Transverse colon (tissue), 4 donors: ENCODE measurements at regions not wholly inside any gene's neighbourhood (a gene's known extent, or its start where the extent isn't known, plus 50 kb on each side); places are given as distances from the start of the nearest gene placed in this dataset.

Experiments used
- DNase-seq: peaks from one replicate; pipeline ENCODE4 v3.0.0-alpha.2; 2019
- H3K27ac ChIP-seq, 4 donors: fragments of 200-600 bp; sonication (generic); 2 replicates each; pipeline ENCODE4 v1.5.1; 2016 to 2018; ENCODE audit warnings: inconsistent platforms in 4 of 4
- H3K27me3 ChIP-seq: fragments of 200-600 bp; sonication (generic); 2 replicates; pipeline ENCODE4 v1.5.1; 2017; ENCODE audit warnings: inconsistent platforms
- H3K36me3 ChIP-seq, 4 donors: fragments of 200-600 bp; sonication (generic); 2 replicates each; pipeline ENCODE4 v1.5.1; 2017 to 2019; ENCODE audit warnings: inconsistent platforms in 4 of 4
- H3K4me1 ChIP-seq, 4 donors: fragments of 200-600 bp; sonication (generic); 2 replicates each; pipeline ENCODE4 v1.5.1; 2017 to 2020; ENCODE audit warnings: inconsistent platforms in 4 of 4
- H3K4me3 ChIP-seq, 4 donors: fragments of 200-600 bp; sonication (generic); 1 replicate in 1 of 4; 2 replicates in 3 of 4; pipeline versions ENCODE4 v1.5.1 to v1.6.1; 2017 to 2019; ENCODE audit warnings: inconsistent platforms in 4 of 4
- H3K9me3 ChIP-seq, 2 donors: fragments of 200-600 bp; sonication (generic); 2 replicates each; pipeline ENCODE4 v1.5.1; 2017 to 2019; ENCODE audit warnings: inconsistent platforms in 2 of 2
- EP300 ChIP-seq: sonication (generic); formaldehyde crosslinking; IDR thresholded peaks from one replicate; pipeline ENCODE4 v1.6.1; 2017; ENCODE audit warnings: antibody characterized with exemption, low read depth
- POLR2A ChIP-seq: fragments of 450-650 bp; IDR thresholded peaks from one replicate; pipeline ENCODE4 v1.6.1; 2016; ENCODE audit warnings: antibody characterized with exemption, mild to moderate bottlenecking, moderate library complexity
- POLR2AphosphoS5 ChIP-seq, 3 donors: sonication (generic); formaldehyde crosslinking; IDR thresholded peaks; one replicate each; pipeline ENCODE4 v1.6.1; 2016; ENCODE audit warnings: antibody characterized with exemption in 3 of 3
- WGBS, 2 donors: methylation state at CpG; one replicate each; pipeline ENCODE4 v1.1.5; 2018; ENCODE audit warnings: low coverage in 1 of 2; 5-methylcytosine and 5-hydroxymethylcytosine counted together
- in situ Hi-C, 4 donors: fragments of 200-750 bp; cut with MboI; loops; one replicate each; pipeline versions ENCODE4 v1.15.0 to v1.15.1; 2017; ENCODE audit warnings: low sequenced_read_pairs in 3 of 4, low pct_ligation_motif_present in 1 of 4, low pct_unique_long_range_greater_than_20kb in 1 of 4
- intact Hi-C: fragments of 100-400 bp; cut with DNase I; formaldehyde crosslinking; loops from one replicate; pipeline ENCODE4 v1.15.1; 2023; ENCODE audit warnings: low total_unique reads
- TF ChIP-seq, protein P1 (sequence below), 5 experiments: fragments of 200-600 bp in 3 of 5; fragments of 450-650 bp in 2 of 5; sonication (generic) in 3 of 5; IDR thresholded peaks; 1 replicate in 2 of 5; 2 replicates in 3 of 5; pipeline ENCODE4 v1.5.1; 2016 to 2017; ENCODE audit warnings: antibody characterized with exemption in 5 of 5, inconsistent platforms in 3 of 5, mild to moderate bottlenecking in 2 of 5, moderate library complexity in 1 of 5

DNA sequence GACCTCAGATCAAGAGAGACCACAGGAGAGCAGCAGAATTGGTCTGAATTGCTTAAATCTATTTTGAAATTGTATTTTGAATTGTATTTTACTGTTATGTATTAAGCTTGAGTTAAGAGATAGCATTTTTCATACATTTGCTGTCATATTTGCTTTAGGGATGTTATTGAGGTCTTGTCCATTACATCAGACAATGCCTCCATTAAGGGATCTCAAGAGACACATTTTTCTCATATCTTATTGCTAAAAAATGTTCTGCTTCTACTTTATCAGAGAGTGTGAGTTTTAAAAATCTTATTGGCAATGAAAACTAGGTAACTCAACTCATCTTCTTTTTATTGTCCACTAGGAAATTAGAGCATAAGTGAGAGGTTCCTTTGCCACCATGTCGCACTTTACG, 66.8 kb upstream of the CTAGE1 start:
- TF ChIP-seq POLR2AphosphoS5 (IDR thresholded peaks at IDR 0.05) (no peak), POLR2A (no peak), EP300 (no peak)
- TF ChIP-seq, protein P1, sequence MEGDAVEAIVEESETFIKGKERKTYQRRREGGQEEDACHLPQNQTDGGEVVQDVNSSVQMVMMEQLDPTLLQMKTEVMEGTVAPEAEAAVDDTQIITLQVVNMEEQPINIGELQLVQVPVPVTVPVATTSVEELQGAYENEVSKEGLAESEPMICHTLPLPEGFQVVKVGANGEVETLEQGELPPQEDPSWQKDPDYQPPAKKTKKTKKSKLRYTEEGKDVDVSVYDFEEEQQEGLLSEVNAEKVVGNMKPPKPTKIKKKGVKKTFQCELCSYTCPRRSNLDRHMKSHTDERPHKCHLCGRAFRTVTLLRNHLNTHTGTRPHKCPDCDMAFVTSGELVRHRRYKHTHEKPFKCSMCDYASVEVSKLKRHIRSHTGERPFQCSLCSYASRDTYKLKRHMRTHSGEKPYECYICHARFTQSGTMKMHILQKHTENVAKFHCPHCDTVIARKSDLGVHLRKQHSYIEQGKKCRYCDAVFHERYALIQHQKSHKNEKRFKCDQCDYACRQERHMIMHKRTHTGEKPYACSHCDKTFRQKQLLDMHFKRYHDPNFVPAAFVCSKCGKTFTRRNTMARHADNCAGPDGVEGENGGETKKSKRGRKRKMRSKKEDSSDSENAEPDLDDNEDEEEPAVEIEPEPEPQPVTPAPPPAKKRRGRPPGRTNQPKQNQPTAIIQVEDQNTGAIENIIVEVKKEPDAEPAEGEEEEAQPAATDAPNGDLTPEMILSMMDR (IDR thresholded peaks at IDR 0.05) = no peak
- DNase-seq = no peak
- Histone ChIP-seq H3K36me3 (no peaks in the 10 kb centered on the region), H3K4me3 (no peak overlapping the region), H3K4me1 (peaks cover 0 to 14% (median 6%) of the 10 kb centered on the region in 4 donors), H3K27me3 (no peaks in the 10 kb centered on the region), H3K27ac (no peak overlapping the region), H3K9me3 (no peaks in the 10 kb centered on the region)
- 96 to 100% methylated on average over 2 of the region's 2 CpGs for WGBS, 2 donors
- intact Hi-C loops (no loop called here), in situ Hi-C loops (no loop called here)

DNA sequence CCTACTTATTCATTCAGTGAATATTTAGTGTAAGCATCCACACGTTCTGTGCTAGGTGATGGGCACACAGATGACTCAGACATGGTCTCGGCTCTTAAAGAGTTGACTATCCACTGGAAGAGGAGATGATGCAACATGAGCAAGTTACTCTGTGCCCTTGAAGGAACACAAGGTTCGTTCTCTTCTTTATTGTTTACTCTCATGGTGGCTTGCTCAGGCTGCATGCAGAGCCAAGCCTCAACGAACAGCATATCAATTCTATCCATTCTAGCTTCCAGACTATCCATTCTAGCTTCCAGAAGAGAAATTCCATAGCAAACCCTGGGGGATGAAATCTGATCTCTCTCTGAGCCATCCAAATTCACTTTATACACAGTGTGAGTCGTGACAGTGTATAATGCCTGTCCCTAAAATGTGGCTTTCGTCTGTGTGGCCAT, 68.1 kb upstream of the CTAGE1 start:
- Histone ChIP-seq H3K27me3 (no peaks in the 10 kb centered on the region), H3K4me3 (no peak overlapping the region), H3K36me3 (no peaks in the 10 kb centered on the region), H3K27ac (no peak overlapping the region), H3K9me3 (no peaks in the 10 kb centered on the region), H3K4me1 (peaks cover 0 to 14% (median 6%) of the 10 kb centered on the region in 4 donors)
- DNase-seq = no peak
- intact Hi-C loops = no loop called here
- WGBS, 2 donors = 73 to 76% methylated on average over 6 of the region's 6 CpGs
- TF ChIP-seq, protein P1 (IDR thresholded peaks at IDR 0.05) = no peak
- TF ChIP-seq POLR2AphosphoS5 (IDR thresholded peaks at IDR 0.05) (no peak), EP300 (no peak), POLR2A (no peak)
- in situ Hi-C loops = no loop called here

DNA sequence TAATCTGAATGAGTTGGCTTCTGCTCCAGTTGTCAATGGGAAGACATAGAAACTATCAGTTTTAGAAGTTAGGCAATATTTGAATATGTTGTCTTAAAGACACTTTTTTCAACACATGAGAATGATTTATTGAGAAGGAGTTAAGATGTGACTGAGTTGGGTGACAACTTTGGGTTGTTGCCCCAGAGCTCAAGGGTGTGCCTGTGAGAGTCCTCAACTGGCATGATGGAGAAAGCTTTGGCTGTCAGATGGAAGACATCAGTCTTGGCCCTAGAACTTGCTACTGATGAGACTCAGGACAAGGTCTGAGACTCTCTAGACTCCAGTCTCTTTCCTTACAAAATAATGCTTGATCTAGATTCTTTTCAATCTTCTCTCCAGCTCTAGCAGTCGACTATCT, 69.0 kb upstream of the CTAGE1 start:
- in situ Hi-C loops = no loop called here
- TF ChIP-seq POLR2AphosphoS5 (IDR thresholded peaks at IDR 0.05) (no peak), POLR2A (no peak), EP300 (no peak)
- TF ChIP-seq, protein P1 (IDR thresholded peaks at IDR 0.05) = no peak
- H3K27me3 ChIP-seq = no peaks in the 10 kb centered on the region

DNA sequence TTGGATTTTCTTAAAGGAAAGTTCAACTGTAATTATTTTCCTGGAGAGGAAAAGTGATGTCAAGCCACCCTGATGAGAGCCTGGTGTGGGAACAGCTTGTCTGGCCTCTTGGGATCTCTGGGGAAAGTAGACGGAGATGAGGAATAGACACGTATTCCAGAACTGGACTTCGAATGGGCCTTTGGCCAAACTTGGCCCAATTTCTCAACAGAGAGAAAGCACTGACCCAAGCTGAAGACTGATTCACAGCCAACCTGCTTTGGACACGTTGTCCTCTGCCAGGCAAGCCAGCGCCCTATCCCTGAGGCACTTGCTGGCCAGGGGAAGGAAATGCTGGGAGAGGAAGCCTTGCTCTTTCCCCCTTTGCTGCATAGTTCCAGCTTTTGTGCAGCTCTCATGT, 70.8 kb upstream of the CTAGE1 start:
- H3K27me3 ChIP-seq = no peaks in the 10 kb centered on the region
- H3K4me3 ChIP-seq = no peak overlapping the region
- in situ Hi-C loops = no loop called here
- H3K27ac ChIP-seq = no peak overlapping the region
- 63 to 100% methylated on average over 2 to 5 of the region's 5 CpGs for WGBS, 2 donors
- no peaks in the 10 kb centered on the region for H3K36me3 ChIP-seq
- H3K9me3 ChIP-seq = no peaks in the 10 kb centered on the region
- peaks cover 0 to 14% (median 6%) of the 10 kb centered on the region in 4 donors for H3K4me1 ChIP-seq
- intact Hi-C loops = no loop called here
- no peak for DNase-seq
- TF ChIP-seq, protein P1 (IDR thresholded peaks at IDR 0.05) = no peak
- no peak for TF ChIP-seq POLR2A
- no peak for TF ChIP-seq POLR2AphosphoS5 (IDR thresholded peaks at IDR 0.05)
- no peak for TF ChIP-seq EP300

More for the DNA sequence above, 69.0 kb upstream of the CTAGE1 start:
- 31 to 60% methylated on average over 1 of the region's 1 CpG for WGBS, 2 donors
- no peak overlapping the region for H3K4me3 ChIP-seq
- intact Hi-C loops = no loop called here
- DNase-seq = no peak
- no peaks in the 10 kb centered on the region for H3K9me3 ChIP-seq
- no peak overlapping the region for H3K27ac ChIP-seq
- peaks cover 0 to 14% (median 6%) of the 10 kb centered on the region in 4 donors for H3K4me1 ChIP-seq
- H3K36me3 ChIP-seq = no peaks in the 10 kb centered on the region
